GM23338 (cell line): ENCODE measurements at regions not wholly inside any gene's neighbourhood (a gene's known extent, or its start where the extent isn't known, plus 50 kb on each side); places are given as distances from the start of the nearest gene placed in this dataset.

Experiments
- ATAC-seq: fragments of 200-7000 bp; cut with Tn5 transposase; 3 replicates; pipeline ENCODE4 v1.9.1; 2020
- DNase-seq: peaks from one replicate; pipeline ENCODE4 v3.0.0-alpha.2; 2015; ENCODE audit warnings: low spot score
- H2AFZ ChIP-seq: fragments of 200-600 bp; sonication (generic); 2 replicates; pipeline ENCODE4 v1.8.0; 2016; ENCODE audit warnings: antibody characterized with exemption, mild to moderate bottlenecking, moderate library complexity
- H3F3A ChIP-seq: fragments of 200-600 bp; sonication (generic); replicated peaks from 2 replicates; pipeline ENCODE4 v1.8.0; 2017; ENCODE audit warnings: antibody characterized with exemption, mixed run types, low read depth
- H3K27ac ChIP-seq: fragments of 200-600 bp; sonication (generic); 2 replicates; pipeline ENCODE4 v1.6.1; 2016; ENCODE audit warnings: low read depth
- H3K27me3 ChIP-seq: fragments of 200-600 bp; sonication (generic); 2 replicates; pipeline ENCODE4 v1.8.0; 2016; ENCODE audit warnings: mild to moderate bottlenecking, mixed run types, moderate library complexity; ENCODE audit not compliant: insufficient read depth
- H3K36me3 ChIP-seq: fragments of 200-600 bp; sonication (generic); 2 replicates; pipeline ENCODE4 v1.8.0; 2016; ENCODE audit warnings: mild to moderate bottlenecking; ENCODE audit not compliant: insufficient read depth
- H3K4me1 ChIP-seq: fragments of 200-600 bp; sonication (generic); 2 replicates; pipeline ENCODE4 v1.8.0; 2016; ENCODE audit warnings: mild to moderate bottlenecking, moderate library complexity; ENCODE audit not compliant: insufficient read depth
- H3K4me2 ChIP-seq: fragments of 200-600 bp; sonication (generic); 2 replicates; pipeline ENCODE4 v1.7.1; 2017; ENCODE audit warnings: mixed run types
- H3K4me3 ChIP-seq: fragments of 200-600 bp; sonication (generic); 2 replicates; pipeline ENCODE4 v1.6.1; 2016; ENCODE audit warnings: mixed run types
- H3K79me2 ChIP-seq: fragments of 200-600 bp; sonication (generic); replicated peaks from 2 replicates; pipeline ENCODE4 v1.8.0; 2017; ENCODE audit warnings: mild to moderate bottlenecking; ENCODE audit not compliant: insufficient read depth
- H3K9me2 ChIP-seq: fragments of 200-600 bp; sonication (generic); 2 replicates; pipeline ENCODE4 v1.8.0; 2017; ENCODE audit not compliant: insufficient read depth
- H4K20me1 ChIP-seq: fragments of 200-600 bp; sonication (generic); replicated peaks from 2 replicates; pipeline ENCODE4 v1.8.0; 2017; ENCODE audit warnings: mild to moderate bottlenecking; ENCODE audit not compliant: insufficient read depth
- H3K27ac Mint-ChIP-seq: 2 replicates; pipeline ENCODE4 v1.8.0; 2020; ENCODE audit warnings: inconsistent platforms, mild to moderate bottlenecking, moderate library complexity, mixed read lengths
- H3K27me3 Mint-ChIP-seq: 3 replicates; pipeline ENCODE4 v1.8.0; 2022; ENCODE audit warnings: low read depth, mild to moderate bottlenecking, moderate library complexity, mixed read lengths, inconsistent platforms; ENCODE audit not compliant: insufficient read depth, poor library complexity
- H3K36me3 Mint-ChIP-seq: 3 replicates; pipeline ENCODE4 v1.8.0; 2021; ENCODE audit warnings: low read depth, mild to moderate bottlenecking, inconsistent platforms, moderate library complexity, mixed read lengths
- H3K4me1 Mint-ChIP-seq: 3 replicates; pipeline ENCODE4 v1.8.0; 2020; ENCODE audit warnings: mild to moderate bottlenecking, inconsistent platforms, mixed read lengths
- H3K4me3 Mint-ChIP-seq: 3 replicates; pipeline ENCODE4 v1.8.0; 2021; ENCODE audit warnings: moderate library complexity, mild to moderate bottlenecking, inconsistent platforms, mixed read lengths
- H3K9me3 Mint-ChIP-seq: 3 replicates; pipeline ENCODE4 v1.8.0; 2020; ENCODE audit warnings: moderate library complexity, mild to moderate bottlenecking, inconsistent platforms, mixed read lengths
- CREB1 ChIP-seq: fragments of 250-450 bp; sonication (Bioruptor Pico); IDR thresholded peaks from 2 replicates; pipeline ENCODE4 v1.5.0; 2020; ENCODE audit warnings: low read depth, mild to moderate bottlenecking, moderate library complexity
- CTCF ChIP-seq, 2 experiments: fragments of 200-600 bp in 1 of 2; sonication (generic) in 1 of 2; conservative IDR thresholded peaks; 2 replicates each; pipeline versions ENCODE4 v1.5.1 to v1.6.1; 2016 to 2017; ENCODE audit warnings: antibody characterized with exemption in 2 of 2, low read depth in 2 of 2, mild to moderate bottlenecking in 2 of 2, moderate library complexity in 1 of 2
- EZH2 ChIP-seq: fragments of 200-600 bp; sonication (generic); IDR thresholded peaks from one replicate; pipeline ENCODE4 v1.8.0; 2017; ENCODE audit warnings: antibody characterized with exemption, mild to moderate bottlenecking, low read depth; ENCODE audit not compliant: unreplicated experiment
- EZH2phosphoT487 ChIP-seq: fragments of 200-600 bp; sonication (generic); IDR thresholded peaks from one replicate; pipeline ENCODE4 v1.8.1; 2018; ENCODE audit warnings: antibody characterized with exemption; ENCODE audit not compliant: unreplicated experiment
- JUNB ChIP-seq: IDR thresholded peaks from one replicate; pipeline ENCODE4 v1.6.1; 2016; ENCODE audit warnings: antibody characterized with exemption; ENCODE audit not compliant: unreplicated experiment
- NANOG ChIP-seq: IDR thresholded peaks from 2 replicates; pipeline ENCODE4 v1.6.1; 2016; ENCODE audit warnings: antibody characterized with exemption, borderline replicate concordance
- POLR2AphosphoS5 ChIP-seq: IDR thresholded peaks from 2 replicates; pipeline ENCODE4 v1.6.1; 2016; ENCODE audit warnings: antibody characterized with exemption, low read depth
- REST ChIP-seq: IDR thresholded peaks from one replicate; pipeline ENCODE4 v1.6.1; 2018; ENCODE audit warnings: antibody characterized with exemption; ENCODE audit not compliant: unreplicated experiment
- STAT1 ChIP-seq: IDR thresholded peaks from one replicate; pipeline ENCODE4 v1.6.1; 2016; ENCODE audit warnings: antibody characterized with exemption; ENCODE audit not compliant: unreplicated experiment
- ZNF114 ChIP-seq: fragments of 250-450 bp; sonication (Bioruptor Pico); IDR thresholded peaks from 2 replicates; pipeline ENCODE4 v1.5.0; 2020; ENCODE audit warnings: mild to moderate bottlenecking, moderate library complexity
- ZNF331 ChIP-seq: fragments of 250-450 bp; sonication (Bioruptor Pico); IDR thresholded peaks from 2 replicates; pipeline ENCODE4 v1.5.0; 2020; ENCODE audit warnings: low read depth, mild to moderate bottlenecking, moderate library complexity
- ZNF462 ChIP-seq: fragments of 250-450 bp; sonication (Bioruptor Pico); IDR thresholded peaks from 2 replicates; pipeline ENCODE4 v1.5.0; 2020; ENCODE audit warnings: mild to moderate bottlenecking, moderate library complexity
- TF ChIP-seq, protein P1 (sequence below): IDR thresholded peaks from 2 replicates; pipeline ENCODE4 v1.6.1; 2016; ENCODE audit warnings: antibody characterized with exemption

GRCh38 chr5:124352312-124352711 is 394.1 kb downstream of the ZNF608 start:
- peaks cover 4% of the 10 kb centered on the region; the same call in 2 of the 3 replicates for H3K36me3 Mint-ChIP-seq
- DNase-seq (no peak), ATAC-seq (no peak)
- no peaks in the 10 kb centered on the region for H3K27me3 ChIP-seq
- no peak overlapping the region for H2AFZ ChIP-seq
- no peaks in the 10 kb centered on the region for H3K36me3 ChIP-seq
- TF ChIP-seq ZNF462 (CRISPR knock-in tag) (no peak), STAT1 (no peak), NANOG (no peak), CREB1 (CRISPR knock-in tag) (no peak), ZNF114 (no peak), ZNF331 (CRISPR knock-in tag) (no peak), EZH2phosphoT487 (no peak), REST (no peak), POLR2AphosphoS5 (no peak), CTCF (conservative IDR thresholded peaks at IDR 0.05; ENCODE audit: low read depth in 2 of 2) (no peak), EZH2 (no peak), JUNB (no peak)
- TF ChIP-seq, protein P1, sequence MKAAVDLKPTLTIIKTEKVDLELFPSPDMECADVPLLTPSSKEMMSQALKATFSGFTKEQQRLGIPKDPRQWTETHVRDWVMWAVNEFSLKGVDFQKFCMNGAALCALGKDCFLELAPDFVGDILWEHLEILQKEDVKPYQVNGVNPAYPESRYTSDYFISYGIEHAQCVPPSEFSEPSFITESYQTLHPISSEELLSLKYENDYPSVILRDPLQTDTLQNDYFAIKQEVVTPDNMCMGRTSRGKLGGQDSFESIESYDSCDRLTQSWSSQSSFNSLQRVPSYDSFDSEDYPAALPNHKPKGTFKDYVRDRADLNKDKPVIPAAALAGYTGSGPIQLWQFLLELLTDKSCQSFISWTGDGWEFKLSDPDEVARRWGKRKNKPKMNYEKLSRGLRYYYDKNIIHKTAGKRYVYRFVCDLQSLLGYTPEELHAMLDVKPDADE: no peak
- no peaks in the 10 kb centered on the region for H3K79me2 ChIP-seq
- H3K27me3 Mint-ChIP-seq: peaks cover 4% of the 10 kb centered on the region
- H3F3A ChIP-seq: no peaks in the 10 kb centered on the region
- no peaks in the 10 kb centered on the region for H3K4me1 Mint-ChIP-seq
- H3K4me3 ChIP-seq: no peak overlapping the region
- H3K4me2 ChIP-seq: no peak overlapping the region
- H3K4me1 ChIP-seq: no peaks in the 10 kb centered on the region
- no peak overlapping the region for H3K27ac ChIP-seq
- peaks cover 28% of the 10 kb centered on the region for H3K9me2 ChIP-seq
- no peaks in the 10 kb centered on the region for H4K20me1 ChIP-seq
- no peak overlapping the region for H3K27ac Mint-ChIP-seq
- H3K9me3 Mint-ChIP-seq: peaks cover 4% of the 10 kb centered on the region; the same call in 1 of the 3 replicates
- no peak overlapping the region for H3K4me3 Mint-ChIP-seq
